Subcutaneous abdominal adipose tissue (tissue), 5 donors: ENCODE measurements at regions not wholly inside any gene's neighbourhood (a gene's known extent, or its start where the extent isn't known, plus 50 kb on each side); places are given as distances from the start of the nearest gene placed in this dataset.
"Not testable (repeated sequence)": the region's sequence is repeated elsewhere in the genome, so short reads cannot be mapped to it uniquely, and the experiment has no call there.

ENCODE experiments used
- H3K27ac ChIP-seq: one replicate; pipeline ENCODE4 v1.7.0; 2013; ENCODE audit warnings: low read depth, mild to moderate bottlenecking, inconsistent platforms, low read length, moderate library complexity
- H3K27me3 ChIP-seq, 5 donors: one replicate each; pipeline ENCODE4 v1.7.0; 2013; ENCODE audit warnings: low read length in 5 of 5, inconsistent platforms in 1 of 5; ENCODE audit not compliant: control insufficient read depth in 5 of 5, insufficient read depth in 4 of 5
- H3K36me3 ChIP-seq, 5 donors: one replicate each; pipeline ENCODE4 v1.7.0; 2013; ENCODE audit warnings: low read length in 5 of 5; ENCODE audit not compliant: control insufficient read depth in 5 of 5, insufficient read depth in 5 of 5
- H3K4me1 ChIP-seq, 5 donors: one replicate each; pipeline ENCODE4 v1.7.0; 2013; ENCODE audit warnings: low read length in 5 of 5, mild to moderate bottlenecking in 3 of 5, moderate library complexity in 1 of 5; ENCODE audit not compliant: control insufficient read depth in 5 of 5, insufficient read depth in 5 of 5
- H3K4me3 ChIP-seq, 5 donors: one replicate each; pipeline ENCODE4 v1.7.0; 2013; ENCODE audit warnings: low read length in 5 of 5, low read depth in 1 of 5
- H3K9ac ChIP-seq, 5 donors: one replicate each; pipeline ENCODE4 v1.7.0; 2013; ENCODE audit warnings: low read length in 5 of 5, mild to moderate bottlenecking in 4 of 5, moderate library complexity in 3 of 5
- H3K9me3 ChIP-seq, 5 donors: one replicate each; pipeline ENCODE4 v1.7.0; 2013; ENCODE audit warnings: low read length in 5 of 5; ENCODE audit not compliant: control insufficient read depth in 5 of 5
- donor health status: healthy.
- donor health status: healthy.
- donor health status: healthy.
- donor health status: healthy.
- donor health status: healthy.

DNA sequence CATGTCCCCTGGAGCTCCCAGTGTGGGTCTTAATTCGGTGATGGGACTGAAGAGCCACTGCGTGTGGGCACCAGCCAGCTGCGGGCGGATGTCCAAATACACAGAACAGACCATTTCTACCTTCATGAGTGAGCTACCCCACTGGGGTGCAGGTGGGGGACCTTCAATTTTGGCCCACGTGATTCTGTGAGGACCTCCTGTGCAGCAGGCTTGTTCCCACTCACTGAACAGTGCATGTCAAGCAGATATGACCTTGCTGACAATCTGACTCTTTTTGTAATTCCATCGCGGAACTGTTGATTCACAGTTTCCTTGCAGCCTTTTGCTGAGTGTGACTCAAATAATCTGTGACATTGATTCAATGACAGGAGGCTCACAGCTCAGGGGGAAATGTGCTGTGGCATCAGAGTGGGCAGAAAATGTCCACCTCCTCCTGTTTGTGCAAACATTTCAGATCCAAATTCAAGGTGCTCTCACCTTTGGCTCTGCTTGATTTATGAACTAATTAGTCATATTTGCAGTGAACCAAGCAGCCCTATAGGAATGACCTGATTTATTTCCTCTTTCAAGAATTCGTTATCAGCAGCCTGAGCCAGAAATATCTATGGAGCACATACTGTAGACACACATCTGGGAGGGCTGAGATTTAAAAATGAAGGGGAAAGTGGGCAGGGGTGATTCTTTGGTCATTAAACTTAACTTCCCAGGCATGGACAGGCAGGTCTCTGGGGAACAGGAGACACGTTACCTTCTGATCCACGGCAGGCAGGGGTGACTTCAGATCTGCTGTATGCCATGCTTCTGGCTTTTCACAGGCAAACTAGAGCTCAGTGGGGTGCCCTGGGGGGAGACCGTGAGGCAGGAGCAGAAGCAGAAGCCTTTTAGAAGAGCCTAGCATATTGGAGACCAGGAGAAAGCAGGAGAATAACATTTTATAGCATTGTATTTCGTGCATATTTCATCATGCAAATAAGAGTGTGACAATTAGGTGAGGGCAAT lies 170.0 kb upstream of the KL start:
- Histone ChIP-seq H3K9ac (no peak overlapping the region), H3K4me1 (peaks cover 2 to 18% (median 6%) of the 10 kb centered on the region in 5 donors), H3K9me3 (peaks cover 0 to 6% (median 3%) of the 10 kb centered on the region in 5 donors), H3K27me3 (peaks cover 0 to 3% (median 2%) of the 10 kb centered on the region in 5 donors), H3K4me3 (no peak overlapping the region), H3K36me3 (no peaks in the 10 kb centered on the region), H3K27ac (no peak overlapping the region)

DNA sequence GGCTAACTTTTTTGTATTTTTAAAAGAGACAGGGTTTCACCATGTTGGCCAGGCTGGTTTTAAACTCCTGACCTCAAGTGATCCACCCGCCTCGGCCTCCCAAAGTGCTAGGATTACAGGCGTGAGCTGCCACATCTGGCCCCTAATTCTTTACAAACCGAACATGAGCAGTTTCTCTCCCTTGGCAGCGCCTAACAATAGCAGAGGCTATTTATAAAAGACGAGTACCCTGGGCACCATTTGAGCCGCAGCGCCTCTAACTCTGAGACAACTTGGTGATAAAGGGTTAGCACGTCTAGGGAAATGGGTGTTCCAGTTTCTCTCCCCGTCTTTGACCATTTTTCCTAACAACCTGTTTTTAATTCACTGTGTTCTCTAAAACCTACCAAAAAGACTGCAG lies 168.2 kb upstream of the KL start:
- H3K4me3 ChIP-seq, H3K27me3 ChIP-seq, H3K27ac ChIP-seq, H3K9me3 ChIP-seq, H3K9ac ChIP-seq, H3K36me3 ChIP-seq: not testable (repeated sequence)
- peaks cover 2 to 23% (median 13%) of the 10 kb centered on the region in 5 donors for H3K4me1 ChIP-seq

DNA sequence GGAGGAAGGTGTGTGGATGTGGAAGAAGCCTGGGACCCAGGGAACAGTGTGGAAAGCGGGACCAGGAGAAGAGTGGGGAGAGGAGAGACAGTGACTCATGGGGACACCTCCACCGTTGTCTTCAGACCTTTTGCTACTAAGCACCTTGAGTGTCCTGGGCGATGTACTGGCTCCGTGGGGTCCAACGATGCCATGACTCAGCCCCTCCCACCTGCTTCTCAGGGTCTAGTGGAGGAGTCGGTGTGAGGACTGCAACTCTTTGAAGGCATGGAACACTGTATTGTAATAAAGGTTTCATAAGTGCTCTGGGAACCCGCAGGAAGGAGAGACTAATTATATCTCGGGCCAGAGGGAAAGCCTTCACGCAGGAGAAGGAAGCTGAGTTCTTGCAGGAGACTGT lies 166.9 kb upstream of the KL start:
- Histone ChIP-seq H3K9me3 (no peaks in the 10 kb centered on the region), H3K4me3 (no peak overlapping the region), H3K27ac (no peak overlapping the region), H3K4me1 (peaks cover 2 to 23% (median 13%) of the 10 kb centered on the region in 5 donors), H3K36me3 (no peaks in the 10 kb centered on the region), H3K9ac (no peak overlapping the region), H3K27me3 (peaks cover 0 to 3% (median 2%) of the 10 kb centered on the region in 5 donors)

- no peak overlapping the region for H3K9ac ChIP-seq
- H3K27me3 ChIP-seq, result peaks cover 0 to 3% (median 2%) of the 10 kb centered on the region in 5 donors
- H3K36me3 ChIP-seq, result no peaks in the 10 kb centered on the region
Measured at GRCh38 chr13:32850316-32851052, 165.7 kb upstream of the KL start.

DNA sequence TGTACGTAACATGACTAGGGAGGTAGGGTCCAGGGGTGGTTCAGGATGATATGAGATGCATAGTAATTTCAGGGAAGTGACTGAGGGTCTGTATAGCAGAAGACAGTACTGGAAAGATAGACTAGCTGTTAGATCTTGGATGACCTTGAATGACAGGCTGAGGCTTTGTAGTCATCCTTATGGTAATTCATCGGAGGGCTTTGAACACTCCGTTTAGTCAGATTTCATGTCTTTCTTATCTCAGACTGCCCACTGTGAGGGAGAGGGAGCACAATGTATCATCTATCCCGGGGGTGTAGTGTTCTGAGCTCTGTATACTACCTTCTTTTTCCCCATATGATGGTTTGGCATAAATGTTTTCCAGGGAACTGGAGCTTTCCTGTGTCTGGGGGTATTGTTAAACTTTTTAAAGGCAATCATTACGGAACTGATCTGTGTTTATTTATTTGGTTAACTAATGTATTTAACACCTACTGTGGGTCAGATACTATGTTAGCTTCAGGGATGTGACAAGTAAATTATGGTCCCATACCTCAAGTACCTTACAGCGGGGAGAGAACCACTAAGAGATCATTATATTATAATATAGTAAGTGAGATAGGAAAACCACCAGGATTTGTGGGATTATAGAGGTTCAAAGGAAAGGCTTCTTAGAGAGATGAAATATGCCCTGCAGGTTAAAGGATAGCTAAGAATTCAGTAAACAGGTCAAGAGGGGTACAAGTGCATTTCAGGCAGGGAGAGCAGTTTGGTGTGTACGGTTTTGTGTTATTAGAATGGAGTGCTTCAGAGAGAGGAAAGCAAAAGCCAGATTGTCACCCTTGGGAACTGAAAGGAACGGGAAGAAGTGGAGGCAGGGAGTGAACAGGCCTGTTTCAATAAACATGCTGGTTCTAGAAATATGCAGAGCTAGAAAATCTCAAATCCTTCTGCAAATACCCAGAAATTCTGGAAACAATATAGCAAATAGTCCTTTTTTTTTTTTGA lies 164.8 kb upstream of the KL start:
- Histone ChIP-seq H3K9ac (no peak overlapping the region), H3K27me3 (peaks cover 0 to 3% (median 2%) of the 10 kb centered on the region in 5 donors), H3K4me1 (peaks cover 2 to 23% (median 13%) of the 10 kb centered on the region in 5 donors), H3K4me3 (no peak overlapping the region), H3K36me3 (no peaks in the 10 kb centered on the region), H3K27ac (no peak overlapping the region), H3K9me3 (no peaks in the 10 kb centered on the region)

More at GRCh38 chr13:32850316-32851052, 165.7 kb upstream of the KL start:
- no peak overlapping the region for H3K4me3 ChIP-seq
- H3K27ac ChIP-seq, result no peak overlapping the region
- no peaks in the 10 kb centered on the region for H3K9me3 ChIP-seq
- H3K4me1 ChIP-seq, result peaks cover 2 to 23% (median 13%) of the 10 kb centered on the region in 5 donors

- Histone ChIP-seq H3K4me3 (no peak overlapping the region), H3K9ac (no peak overlapping the region), H3K9me3 (no peaks in the 10 kb centered on the region), H3K36me3 (no peaks in the 10 kb centered on the region), H3K4me1 (peaks cover 2 to 23% (median 13%) of the 10 kb centered on the region in 5 donors), H3K27ac (no peak overlapping the region), H3K27me3 (peaks cover 0 to 3% (median 2%) of the 10 kb centered on the region in 5 donors)
Measured at GRCh38 chr13:32852526-32852925, 163.7 kb upstream of the KL start.

DNA sequence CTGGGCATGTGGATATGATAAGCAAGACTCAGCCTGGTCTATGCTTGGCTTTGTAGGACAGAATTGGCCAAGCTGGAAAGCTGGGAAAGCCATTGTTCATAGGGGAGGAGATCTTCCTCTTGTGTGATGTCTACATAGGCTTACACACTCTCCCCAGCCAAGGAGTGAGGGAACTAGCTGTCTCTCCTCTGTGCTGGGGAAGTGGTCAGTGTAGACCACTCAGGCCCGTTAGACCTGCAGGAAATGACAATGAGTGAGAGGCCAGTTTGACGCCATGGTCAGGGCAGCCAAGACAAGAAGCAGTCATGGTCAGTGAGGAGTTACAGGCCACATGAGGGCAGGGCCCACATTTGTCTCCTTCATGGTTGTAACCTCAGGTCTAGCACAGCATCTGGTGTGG lies 159.1 kb upstream of the KL start:
- H3K27ac ChIP-seq, result no peak overlapping the region
- no peaks in the 10 kb centered on the region for H3K36me3 ChIP-seq
- H3K4me1 ChIP-seq, result peaks cover 0 to 4% (median under 1%) of the 10 kb centered on the region in 5 donors

GRCh38 chr13:32857689-32858088 lies 158.5 kb upstream of the KL start:
- Histone ChIP-seq H3K4me3 (no peak overlapping the region), H3K4me1 (no peaks in the 10 kb centered on the region), H3K36me3 (no peaks in the 10 kb centered on the region), H3K27me3 (no peaks in the 10 kb centered on the region), H3K9me3 (peaks cover 7 to 16% (median 14%) of the 10 kb centered on the region in 5 donors), H3K9ac (no peak overlapping the region), H3K27ac (no peak overlapping the region)

More for the DNA sequence above, 159.1 kb upstream of the KL start:
- Histone ChIP-seq H3K27me3 (no peaks in the 10 kb centered on the region), H3K9ac (no peak overlapping the region), H3K4me3 (no peak overlapping the region), H3K9me3 (peaks cover 7 to 15% (median 14%) of the 10 kb centered on the region in 5 donors)

GRCh38 chr13:32859707-32860292 lies 156.4 kb upstream of the KL start:
- no peaks in the 10 kb centered on the region for H3K4me1 ChIP-seq
- no peak overlapping the region for H3K9ac ChIP-seq
- no peaks in the 10 kb centered on the region for H3K36me3 ChIP-seq
- no peaks in the 10 kb centered on the region for H3K27me3 ChIP-seq
- H3K4me3 ChIP-seq, result no peak overlapping the region
- no peak overlapping the region for H3K27ac ChIP-seq
- H3K9me3 ChIP-seq, result peaks cover 7 to 16% (median 14%) of the 10 kb centered on the region in 5 donors
